Activated naive CD4-positive, alpha-beta T cell treated with anti-CD3 and anti-CD28 coated beads, Interleukin-2, amount 50 U/mL, for 24 hours (primary cell): ENCODE measurements at regions not wholly inside any gene's neighbourhood (a gene's known extent, or its start where the extent isn't known, plus 50 kb on each side); places are given as distances from the start of the nearest gene placed in this dataset.

ENCODE experiments used
- H3K27ac Mint-ChIP-seq: one replicate; pipeline ENCODE4 v1.8.0; 2021; ENCODE audit warnings: mild to moderate bottlenecking, mixed read lengths
- H3K27me3 Mint-ChIP-seq: one replicate; pipeline ENCODE4 v1.8.0; 2021; ENCODE audit warnings: mixed read lengths
- H3K36me3 Mint-ChIP-seq: one replicate; pipeline ENCODE4 v1.8.0; 2021; ENCODE audit warnings: mixed read lengths
- H3K4me1 Mint-ChIP-seq: one replicate; pipeline ENCODE4 v1.8.0; 2021; ENCODE audit warnings: mixed read lengths
- H3K4me3 Mint-ChIP-seq: one replicate; pipeline ENCODE4 v1.8.0; 2021; ENCODE audit warnings: mild to moderate bottlenecking, mixed read lengths
- H3K9me3 Mint-ChIP-seq: one replicate; pipeline ENCODE4 v1.8.0; 2021; ENCODE audit warnings: mixed read lengths

DNA sequence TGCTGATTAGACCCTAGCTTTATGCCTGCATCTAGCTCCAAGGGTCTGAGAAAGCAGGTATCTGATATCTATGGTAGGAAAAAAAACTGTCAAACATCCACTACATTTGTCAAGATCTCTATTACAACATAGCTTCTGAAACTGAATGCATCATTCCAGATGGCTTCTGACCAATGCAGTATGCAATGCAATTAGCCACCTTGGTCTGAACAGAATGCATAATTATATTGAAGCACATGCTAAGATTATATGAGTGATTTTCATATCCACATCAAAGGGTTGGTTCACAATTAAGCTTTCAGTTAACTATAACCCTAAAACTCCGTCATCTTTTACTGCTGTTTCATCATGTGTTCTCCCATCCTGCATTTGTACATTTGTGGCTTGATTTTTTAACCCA, 271.4 kb downstream of the POLR1F start:
- Mint-ChIP-seq H3K27ac (no peak overlapping the region), H3K27me3 (no peaks in the 10 kb centered on the region), H3K4me3 (no peak overlapping the region), H3K36me3 (no peaks in the 10 kb centered on the region), H3K9me3 (no peaks in the 10 kb centered on the region), H3K4me1 (no peaks in the 10 kb centered on the region)

DNA sequence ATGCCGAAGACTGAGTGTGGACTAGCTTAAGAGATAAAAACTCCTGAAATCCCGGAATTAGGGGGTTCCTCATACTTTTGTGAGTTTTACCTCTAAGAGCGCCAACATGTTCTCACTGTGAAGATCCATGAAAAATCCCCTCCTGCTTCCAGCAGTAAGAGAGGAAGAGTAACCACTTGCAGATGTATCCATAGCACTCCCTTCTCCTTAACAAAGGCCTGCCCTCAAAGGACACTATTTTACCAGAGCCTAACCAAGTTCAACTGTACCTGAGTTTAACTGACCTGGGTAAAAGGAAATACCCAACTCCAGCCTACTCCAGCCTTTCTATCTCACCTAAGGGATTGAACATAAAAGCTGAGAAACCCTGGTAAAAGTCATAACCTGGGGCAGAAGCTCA, 280.9 kb downstream of the POLR1F start:
- H3K4me1 Mint-ChIP-seq = no peaks in the 10 kb centered on the region
- H3K36me3 Mint-ChIP-seq = no peaks in the 10 kb centered on the region
- no peak overlapping the region for H3K4me3 Mint-ChIP-seq
- H3K27ac Mint-ChIP-seq = no peak overlapping the region
- H3K9me3 Mint-ChIP-seq = peaks cover 4% of the 10 kb centered on the region
- H3K27me3 Mint-ChIP-seq = no peaks in the 10 kb centered on the region

DNA sequence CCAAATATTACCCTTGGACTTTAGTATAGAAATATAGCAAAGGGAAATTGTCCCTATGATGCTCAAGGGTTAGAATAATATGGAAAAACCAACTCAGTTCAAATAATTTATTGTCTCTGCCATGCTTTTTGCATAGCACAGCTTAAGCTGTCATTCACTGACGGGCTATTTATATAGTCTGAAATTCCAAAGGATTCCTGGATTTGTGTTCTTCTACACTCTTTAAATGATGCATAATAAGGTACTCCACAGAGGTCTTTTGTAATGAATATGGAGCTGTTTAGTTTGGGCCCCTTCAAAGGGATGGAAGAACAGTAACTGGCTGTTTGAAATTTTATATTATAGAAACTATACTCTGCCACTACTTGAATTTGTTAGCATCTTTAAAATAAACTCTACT, 276.6 kb upstream of the FERD3L start:
- Mint-ChIP-seq H3K27me3 (peaks cover 1% of the 10 kb centered on the region), H3K4me1 (no peaks in the 10 kb centered on the region)

GRCh38 chr7:19417231-19417630, 272.0 kb upstream of the FERD3L start:
- Mint-ChIP-seq H3K36me3 (no peaks in the 10 kb centered on the region), H3K9me3 (peaks cover 4% of the 10 kb centered on the region), H3K27me3 (no peaks in the 10 kb centered on the region), H3K4me3 (no peak overlapping the region), H3K4me1 (no peaks in the 10 kb centered on the region), H3K27ac (no peak overlapping the region)

More for the DNA sequence above, 276.6 kb upstream of the FERD3L start:
- Mint-ChIP-seq H3K36me3 (no peaks in the 10 kb centered on the region), H3K27ac (no peak overlapping the region), H3K4me3 (no peak overlapping the region), H3K9me3 (peaks cover 4% of the 10 kb centered on the region)

DNA sequence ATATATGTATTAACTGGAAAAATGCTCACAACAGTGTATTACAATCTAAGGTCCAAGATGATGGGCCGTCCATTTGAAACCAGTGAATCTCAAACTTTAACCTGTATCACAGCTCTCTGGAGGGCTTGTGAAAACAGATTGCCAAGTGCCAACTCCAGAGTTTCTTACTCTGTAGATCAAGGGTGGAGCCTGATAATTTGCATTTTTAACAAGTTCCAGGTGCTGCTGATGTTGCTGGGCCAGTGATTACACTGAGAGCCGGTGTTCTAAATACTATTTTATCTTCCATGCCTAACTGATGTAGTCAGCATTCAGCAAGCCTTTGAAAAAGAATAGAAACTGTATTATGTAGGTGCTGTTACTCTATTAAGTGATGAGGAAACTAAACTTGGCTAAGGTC, 269.9 kb upstream of the FERD3L start:
- peaks cover 4% of the 10 kb centered on the region for H3K9me3 Mint-ChIP-seq
- H3K27me3 Mint-ChIP-seq = no peaks in the 10 kb centered on the region
- H3K4me3 Mint-ChIP-seq = no peak overlapping the region
- no peaks in the 10 kb centered on the region for H3K4me1 Mint-ChIP-seq
- no peaks in the 10 kb centered on the region for H3K36me3 Mint-ChIP-seq
- H3K27ac Mint-ChIP-seq = no peak overlapping the region

DNA sequence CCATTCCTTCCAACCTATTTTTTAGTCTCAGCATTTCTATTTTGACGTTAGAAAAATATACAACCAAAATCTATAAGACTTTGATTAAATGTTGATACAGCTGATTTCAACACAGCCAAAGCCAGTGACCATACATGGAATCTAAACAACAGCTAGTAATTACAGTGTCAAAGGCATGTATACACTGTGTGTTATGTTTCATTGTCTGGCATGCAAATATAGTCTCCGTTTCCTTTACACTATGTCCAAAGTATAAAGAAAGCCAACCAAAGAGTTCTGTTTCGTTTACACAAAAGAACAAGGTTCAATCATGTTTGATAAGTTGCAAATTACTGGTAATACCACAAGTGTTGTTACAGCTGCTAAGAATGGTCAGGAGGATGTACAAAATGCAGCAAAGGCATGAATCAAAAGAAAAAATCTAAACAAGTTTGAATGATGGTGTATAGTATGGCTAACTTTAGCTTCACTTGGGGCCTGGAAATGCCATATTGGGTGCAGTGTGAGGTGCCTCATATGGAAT, 268.3 kb upstream of the FERD3L start:
- Mint-ChIP-seq H3K4me1 (no peaks in the 10 kb centered on the region), H3K27me3 (no peaks in the 10 kb centered on the region), H3K4me3 (no peak overlapping the region), H3K9me3 (peaks cover 4% of the 10 kb centered on the region), H3K36me3 (no peaks in the 10 kb centered on the region), H3K27ac (no peak overlapping the region)

DNA sequence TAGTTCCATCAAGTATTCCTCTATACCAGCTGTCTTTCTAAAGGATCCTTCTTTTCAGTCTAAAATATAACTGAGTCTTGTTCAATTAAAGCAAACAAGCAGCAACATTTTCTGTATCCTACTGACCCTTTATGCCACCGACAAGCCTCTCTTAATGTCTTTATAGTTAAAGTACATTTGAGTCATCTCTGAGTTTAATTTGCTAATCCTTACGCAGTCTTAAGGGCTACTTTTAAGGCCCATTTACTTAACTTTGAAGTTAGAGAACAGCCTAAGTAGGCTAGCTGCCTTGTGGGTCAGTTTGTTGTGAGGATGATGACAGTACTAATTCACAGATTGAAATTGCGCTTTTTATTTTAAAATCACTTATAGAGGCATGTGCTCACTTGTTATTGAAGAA, 265.5 kb upstream of the FERD3L start:
- Mint-ChIP-seq H3K4me1 (no peaks in the 10 kb centered on the region), H3K27me3 (no peaks in the 10 kb centered on the region), H3K4me3 (no peak overlapping the region), H3K9me3 (peaks cover 4% of the 10 kb centered on the region), H3K27ac (no peak overlapping the region), H3K36me3 (no peaks in the 10 kb centered on the region)

DNA sequence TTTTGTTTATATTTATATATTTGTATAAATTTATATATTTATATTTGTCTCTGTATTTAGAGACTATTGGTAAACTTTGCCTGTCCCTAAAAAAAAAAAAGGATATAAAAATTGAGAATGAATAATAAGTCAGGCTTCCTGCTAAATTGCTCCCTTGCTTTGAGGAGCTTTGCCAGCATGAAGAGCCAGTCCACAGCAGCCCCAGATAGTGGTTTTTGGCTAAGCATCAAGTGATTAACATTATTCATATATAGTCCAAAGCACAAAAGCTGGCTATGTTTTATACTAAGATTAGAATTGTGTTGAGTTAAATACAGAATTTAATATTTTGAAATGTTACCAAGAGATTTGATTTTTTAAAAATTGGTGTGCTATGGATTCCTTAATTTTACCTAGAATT, 264.9 kb upstream of the FERD3L start:
- Mint-ChIP-seq H3K9me3 (peaks cover 4% of the 10 kb centered on the region), H3K36me3 (no peaks in the 10 kb centered on the region), H3K4me1 (no peaks in the 10 kb centered on the region), H3K4me3 (no peak overlapping the region), H3K27ac (no peak overlapping the region), H3K27me3 (no peaks in the 10 kb centered on the region)

- Mint-ChIP-seq H3K9me3 (peaks cover 4% of the 10 kb centered on the region), H3K4me3 (no peak overlapping the region), H3K27me3 (no peaks in the 10 kb centered on the region), H3K27ac (no peak overlapping the region), H3K36me3 (no peaks in the 10 kb centered on the region), H3K4me1 (no peaks in the 10 kb centered on the region)
Measured at GRCh38 chr7:19408706-19409220, 263.5 kb upstream of the FERD3L start.

GRCh38 chr7:19407270-19407669, 262.0 kb upstream of the FERD3L start:
- Mint-ChIP-seq H3K27me3 (no peaks in the 10 kb centered on the region), H3K4me1 (no peaks in the 10 kb centered on the region), H3K4me3 (no peak overlapping the region), H3K9me3 (no peaks in the 10 kb centered on the region), H3K27ac (no peak overlapping the region), H3K36me3 (no peaks in the 10 kb centered on the region)

DNA sequence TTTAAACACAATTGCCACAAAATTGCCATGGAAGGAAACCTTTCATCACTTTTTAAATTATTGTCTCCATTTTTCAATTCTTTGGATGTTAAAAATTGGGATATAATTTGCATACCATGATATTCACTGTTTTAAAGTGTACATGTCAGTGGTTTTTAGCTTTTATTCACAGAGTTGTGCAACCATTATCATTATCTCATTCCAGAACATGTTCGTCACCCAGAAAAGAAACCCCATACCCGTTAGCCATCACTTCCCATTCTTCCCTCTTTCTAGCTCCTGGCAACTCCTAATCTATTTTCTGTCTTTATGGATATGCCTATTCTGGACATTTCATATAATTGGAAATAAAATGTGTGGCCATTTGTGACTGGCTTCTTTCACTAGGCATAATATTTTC, 260.3 kb upstream of the FERD3L start:
- no peaks in the 10 kb centered on the region for H3K4me1 Mint-ChIP-seq
- no peak overlapping the region for H3K4me3 Mint-ChIP-seq
- H3K27me3 Mint-ChIP-seq = no peaks in the 10 kb centered on the region

GRCh38 chr7:19404912-19405329, 259.7 kb upstream of the FERD3L start:
- Mint-ChIP-seq H3K9me3 (no peaks in the 10 kb centered on the region), H3K36me3 (no peaks in the 10 kb centered on the region), H3K4me1 (no peaks in the 10 kb centered on the region), H3K27me3 (no peaks in the 10 kb centered on the region), H3K4me3 (no peak overlapping the region), H3K27ac (no peak overlapping the region)

More for the DNA sequence above, 260.3 kb upstream of the FERD3L start:
- no peaks in the 10 kb centered on the region for H3K36me3 Mint-ChIP-seq
- no peak overlapping the region for H3K27ac Mint-ChIP-seq
- H3K9me3 Mint-ChIP-seq = no peaks in the 10 kb centered on the region

DNA sequence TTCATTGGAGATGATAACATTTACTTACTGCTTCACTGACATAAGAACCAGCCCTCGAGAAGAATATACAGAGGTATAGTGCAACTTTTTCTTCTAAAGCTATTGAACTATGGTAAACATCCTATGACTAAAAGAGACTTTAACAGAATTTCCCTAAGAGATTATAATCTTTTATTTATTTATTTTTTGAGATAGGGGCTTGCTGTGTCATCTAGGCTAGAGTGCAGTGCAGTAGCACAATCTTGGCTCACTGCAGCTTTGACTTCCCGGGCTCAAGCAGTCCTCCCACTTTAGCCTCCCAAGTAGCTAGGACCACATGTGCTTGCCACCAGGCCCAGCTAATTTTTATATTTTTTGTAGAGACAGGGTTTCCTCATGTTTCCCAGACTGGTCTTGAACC, 258.5 kb upstream of the FERD3L start:
- no peaks in the 10 kb centered on the region for H3K36me3 Mint-ChIP-seq
- no peaks in the 10 kb centered on the region for H3K4me1 Mint-ChIP-seq
- H3K27me3 Mint-ChIP-seq = peaks cover 2% of the 10 kb centered on the region
- H3K4me3 Mint-ChIP-seq = no peak overlapping the region
- no peaks in the 10 kb centered on the region for H3K9me3 Mint-ChIP-seq
- H3K27ac Mint-ChIP-seq = no peak overlapping the region

- Mint-ChIP-seq H3K27ac (no peak overlapping the region), H3K4me1 (no peaks in the 10 kb centered on the region), H3K36me3 (no peaks in the 10 kb centered on the region), H3K4me3 (no peak overlapping the region), H3K27me3 (peaks cover 3% of the 10 kb centered on the region), H3K9me3 (no peaks in the 10 kb centered on the region)
Measured at GRCh38 chr7:19401461-19401860, 256.2 kb upstream of the FERD3L start.

- Mint-ChIP-seq H3K27ac (no peak overlapping the region), H3K4me3 (no peak overlapping the region), H3K27me3 (peaks cover 3% of the 10 kb centered on the region), H3K36me3 (no peaks in the 10 kb centered on the region), H3K4me1 (no peaks in the 10 kb centered on the region), H3K9me3 (no peaks in the 10 kb centered on the region)
Measured at GRCh38 chr7:19400758-19401254, 255.6 kb upstream of the FERD3L start.

- Mint-ChIP-seq H3K4me3 (no peak overlapping the region), H3K9me3 (no peaks in the 10 kb centered on the region), H3K27ac (no peak overlapping the region), H3K4me1 (no peaks in the 10 kb centered on the region), H3K36me3 (no peaks in the 10 kb centered on the region), H3K27me3 (peaks cover 3% of the 10 kb centered on the region)
Measured at GRCh38 chr7:19397911-19398310, 252.7 kb upstream of the FERD3L start.

GRCh38 chr7:19392246-19392645, 247.0 kb upstream of the FERD3L start:
- Mint-ChIP-seq H3K27ac (no peak overlapping the region), H3K36me3 (no peaks in the 10 kb centered on the region), H3K27me3 (no peaks in the 10 kb centered on the region), H3K4me3 (no peak overlapping the region), H3K4me1 (no peaks in the 10 kb centered on the region), H3K9me3 (peaks cover 14% of the 10 kb centered on the region)
